Gastrocnemius medialis (tissue), 4 donors: ENCODE measurements at regions not wholly inside any gene's neighbourhood (a gene's known extent, or its start where the extent isn't known, plus 50 kb on each side); places are given as distances from the start of the nearest gene placed in this dataset.

Experiments
- POLR2A ChIP-seq, 2 donors: fragments of 450-650 bp; IDR thresholded peaks; one replicate each; pipeline ENCODE4 v1.6.1; 2017; ENCODE audit warnings: antibody characterized with exemption in 2 of 2, mild to moderate bottlenecking in 2 of 2, moderate library complexity in 2 of 2
- TF ChIP-seq, protein P1 (sequence below), 5 experiments: fragments of 450-650 bp in 3 of 5; fragments of 200-600 bp in 2 of 5; sonication (generic) in 2 of 5; IDR thresholded peaks in 4 of 5; conservative IDR thresholded peaks in 1 of 5; 1 replicate in 4 of 5; 2 replicates in 1 of 5; pipeline ENCODE4 v1.5.1; 2016 to 2019; ENCODE audit warnings: antibody characterized with exemption in 5 of 5, mild to moderate bottlenecking in 3 of 5, moderate library complexity in 3 of 5

DNA sequence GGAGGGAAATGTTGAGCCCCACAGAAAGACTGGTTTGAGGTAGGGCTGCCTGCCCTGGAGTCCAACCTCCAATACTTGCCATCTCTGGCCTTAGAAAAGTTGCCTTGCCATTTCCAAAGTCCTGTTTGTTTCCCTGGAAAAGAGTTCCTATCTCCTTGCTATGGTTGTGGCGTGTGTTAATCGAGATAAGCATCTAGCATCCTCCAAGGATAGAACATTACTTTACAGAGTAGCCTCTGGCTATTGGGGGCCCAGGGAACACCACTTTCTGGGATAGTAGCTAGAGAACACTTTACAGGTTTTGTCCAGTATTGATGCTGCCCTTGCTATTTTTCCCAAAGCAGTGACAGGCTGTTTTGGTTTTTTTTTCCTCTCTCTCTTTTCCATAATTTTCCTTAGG is 57.4 kb upstream of the SASH1 start:
- TF ChIP-seq, protein P1, sequence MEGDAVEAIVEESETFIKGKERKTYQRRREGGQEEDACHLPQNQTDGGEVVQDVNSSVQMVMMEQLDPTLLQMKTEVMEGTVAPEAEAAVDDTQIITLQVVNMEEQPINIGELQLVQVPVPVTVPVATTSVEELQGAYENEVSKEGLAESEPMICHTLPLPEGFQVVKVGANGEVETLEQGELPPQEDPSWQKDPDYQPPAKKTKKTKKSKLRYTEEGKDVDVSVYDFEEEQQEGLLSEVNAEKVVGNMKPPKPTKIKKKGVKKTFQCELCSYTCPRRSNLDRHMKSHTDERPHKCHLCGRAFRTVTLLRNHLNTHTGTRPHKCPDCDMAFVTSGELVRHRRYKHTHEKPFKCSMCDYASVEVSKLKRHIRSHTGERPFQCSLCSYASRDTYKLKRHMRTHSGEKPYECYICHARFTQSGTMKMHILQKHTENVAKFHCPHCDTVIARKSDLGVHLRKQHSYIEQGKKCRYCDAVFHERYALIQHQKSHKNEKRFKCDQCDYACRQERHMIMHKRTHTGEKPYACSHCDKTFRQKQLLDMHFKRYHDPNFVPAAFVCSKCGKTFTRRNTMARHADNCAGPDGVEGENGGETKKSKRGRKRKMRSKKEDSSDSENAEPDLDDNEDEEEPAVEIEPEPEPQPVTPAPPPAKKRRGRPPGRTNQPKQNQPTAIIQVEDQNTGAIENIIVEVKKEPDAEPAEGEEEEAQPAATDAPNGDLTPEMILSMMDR (IDR thresholded peaks at IDR 0.05 in 4 of 5, conservative IDR thresholded peaks at IDR 0.05 in 1 of 5), result no peak
- TF ChIP-seq POLR2A (IDR thresholded peaks at IDR 0.05), result no peak
